ENCODE measurements at regions not wholly inside any gene's neighbourhood (a gene's known extent, or its start where the extent isn't known, plus 50 kb on each side); places are given as distances from the start of the nearest gene placed in this dataset.

- H3K27me3 ChIP-seq (ENCODE audit: insufficient read depth, low read depth, low read length): no peaks in the 10 kb centered on the region
These were observed 197.4 kb upstream of the TBL1X start for GRCh38 chrX:9267415-9267814.

GRCh38 chrX:9269134-9269533, 195.7 kb upstream of the TBL1X start:
- Histone ChIP-seq H4K20me1 (ENCODE audit: insufficient read depth) (no peaks in the 10 kb centered on the region), H3K79me2 (replicated peaks; ENCODE audit: insufficient read depth, low read length) (no peaks in the 10 kb centered on the region), H3K9me3 (ENCODE audit: low read length) (no peaks in the 10 kb centered on the region), H3K4me2 (ENCODE audit: low read length) (no peak overlapping the region), H3K27ac (ENCODE audit: low read length) (no peak overlapping the region), H3K36me3 (ENCODE audit: insufficient read depth, low read length) (no peaks in the 10 kb centered on the region), H3K27me3 (ENCODE audit: insufficient read depth, low read depth, low read length) (no peaks in the 10 kb centered on the region), H3K9ac (ENCODE audit: low read length) (no peak overlapping the region), H3K9me2 (ENCODE audit: insufficient read depth, low read length) (no peaks in the 10 kb centered on the region), H2AFZ (ENCODE audit: low read depth, low read length) (no peak overlapping the region), H3K4me3 (ENCODE audit: low read length) (no peak overlapping the region), H3F3A (ENCODE audit: insufficient read depth, low read length, poor library complexity, severe bottlenecking) (no peaks in the 10 kb centered on the region)
- no peak for TF ChIP-seq EZH2 (IDR thresholded peaks at IDR 0.05; ENCODE audit: borderline replicate concordance, insufficient read depth, low read length, poor library complexity, severe bottlenecking)

More at GRCh38 chrX:9267415-9267814, 197.4 kb upstream of the TBL1X start:
- no peaks in the 10 kb centered on the region for H3F3A ChIP-seq (ENCODE audit: insufficient read depth, low read length, poor library complexity, severe bottlenecking)
- H2AFZ ChIP-seq (ENCODE audit: low read depth, low read length): no peak overlapping the region
- no peaks in the 10 kb centered on the region for H3K9me2 ChIP-seq (ENCODE audit: insufficient read depth, low read length)
- no peak overlapping the region for H3K4me3 ChIP-seq (ENCODE audit: low read length)
- H3K27ac ChIP-seq (ENCODE audit: low read length): no peak overlapping the region
- H3K79me2 ChIP-seq (replicated peaks; ENCODE audit: insufficient read depth, low read length): no peaks in the 10 kb centered on the region
- H3K36me3 ChIP-seq (ENCODE audit: insufficient read depth, low read length): no peaks in the 10 kb centered on the region
- TF ChIP-seq RAD21 (conservative IDR thresholded peaks at IDR 0.05) (no peak), REST (IDR thresholded peaks at IDR 0.05; ENCODE audit: borderline replicate concordance) (no peak), CTCF (IDR thresholded peaks at IDR 0.05; ENCODE audit: poor library complexity, severe bottlenecking) (no peak), EZH2 (IDR thresholded peaks at IDR 0.05; ENCODE audit: borderline replicate concordance, insufficient read depth, low read length, poor library complexity, severe bottlenecking) (no peak), MXI1 (conservative IDR thresholded peaks at IDR 0.05; ENCODE audit: poor library complexity, severe bottlenecking) (no peak), POLR2AphosphoS5 (IDR thresholded peaks at IDR 0.05) (no peak), TAF1 (IDR thresholded peaks at IDR 0.05; ENCODE audit: low read depth) (no peak), SMC3 (conservative IDR thresholded peaks at IDR 0.05; ENCODE audit: poor library complexity) (no peak)
- H3K9ac ChIP-seq (ENCODE audit: low read length): no peak overlapping the region
- H4K20me1 ChIP-seq (ENCODE audit: insufficient read depth): no peaks in the 10 kb centered on the region
- no peak overlapping the region for H3K4me2 ChIP-seq (ENCODE audit: low read length)
- no peaks in the 10 kb centered on the region for H3K9me3 ChIP-seq (ENCODE audit: low read length)

GRCh38 chrX:9271789-9272525, 192.9 kb upstream of the TBL1X start:
- no peaks in the 10 kb centered on the region for H3K9me3 ChIP-seq (ENCODE audit: low read length)
- TF ChIP-seq MXI1 (conservative IDR thresholded peaks at IDR 0.05; ENCODE audit: poor library complexity, severe bottlenecking): no peak
- no peak for TF ChIP-seq POLR2AphosphoS5 (IDR thresholded peaks at IDR 0.05)
- no peak for TF ChIP-seq EZH2 (IDR thresholded peaks at IDR 0.05; ENCODE audit: borderline replicate concordance, insufficient read depth, low read length, poor library complexity, severe bottlenecking)
- no peak for TF ChIP-seq SMC3 (conservative IDR thresholded peaks at IDR 0.05; ENCODE audit: poor library complexity)
- TF ChIP-seq REST (IDR thresholded peaks at IDR 0.05; ENCODE audit: borderline replicate concordance): no peak
- no peak for TF ChIP-seq CTCF (IDR thresholded peaks at IDR 0.05; ENCODE audit: poor library complexity, severe bottlenecking)
- no peak for TF ChIP-seq EP300 (conservative IDR thresholded peaks at IDR 0.05; ENCODE audit: poor library complexity, severe bottlenecking)
- TF ChIP-seq RAD21 (conservative IDR thresholded peaks at IDR 0.05): no peak
- no peak for TF ChIP-seq TAF1 (IDR thresholded peaks at IDR 0.05; ENCODE audit: low read depth)
- no peaks in the 10 kb centered on the region for H3F3A ChIP-seq (ENCODE audit: insufficient read depth, low read length, poor library complexity, severe bottlenecking)
- no peak overlapping the region for H2AFZ ChIP-seq (ENCODE audit: low read depth, low read length)
- H3K27ac ChIP-seq (ENCODE audit: low read length): no peak overlapping the region
- no peaks in the 10 kb centered on the region for H3K9me2 ChIP-seq (ENCODE audit: insufficient read depth, low read length)
- H3K4me2 ChIP-seq (ENCODE audit: low read length): no peak overlapping the region
- no peak overlapping the region for H3K4me3 ChIP-seq (ENCODE audit: low read length)
- H3K36me3 ChIP-seq (ENCODE audit: insufficient read depth, low read length): no peaks in the 10 kb centered on the region
- no peaks in the 10 kb centered on the region for H3K27me3 ChIP-seq (ENCODE audit: insufficient read depth, low read depth, low read length)
- no peak overlapping the region for H3K9ac ChIP-seq (ENCODE audit: low read length)
- H3K79me2 ChIP-seq (replicated peaks; ENCODE audit: insufficient read depth, low read length): no peaks in the 10 kb centered on the region
- H4K20me1 ChIP-seq (ENCODE audit: insufficient read depth): no peaks in the 10 kb centered on the region
